RWPE2 (cell line): ENCODE measurements at regions not wholly inside any gene's neighbourhood (a gene's known extent, or its start where the extent isn't known, plus 50 kb on each side); places are given as distances from the start of the nearest gene placed in this dataset.

Source experiments
- ATAC-seq: fragments of 200-7000 bp; cut with Tn5 transposase; 3 replicates; pipeline ENCODE4 v1.9.1; 2021; ENCODE audit warnings: low read depth
- DNase-seq: peaks from one replicate; pipeline ENCODE4 v3.0.0-alpha.2; 2020; ENCODE audit warnings: low spot score
- H3K27ac ChIP-seq: fragments of 450-650 bp; 2 replicates; pipeline ENCODE4 v1.5.1; 2017; ENCODE audit warnings: mild to moderate bottlenecking; ENCODE audit not compliant: poor library complexity, severe bottlenecking
- H3K27me3 ChIP-seq: fragments of 250-450 bp; sonication (Bioruptor Pico); 2 replicates; pipeline ENCODE4 v1.5.1; 2021; ENCODE audit warnings: mild to moderate bottlenecking, moderate library complexity; ENCODE audit not compliant: insufficient read depth, poor library complexity, severe bottlenecking
- H3K36me3 ChIP-seq: fragments of 250-450 bp; sonication (Bioruptor Pico); 2 replicates; pipeline ENCODE4 v1.5.1; 2020; ENCODE audit warnings: low read depth, mild to moderate bottlenecking, moderate library complexity
- H3K4me1 ChIP-seq: fragments of 250-450 bp; sonication (Bioruptor Pico); 2 replicates; pipeline ENCODE4 v1.5.1; 2021; ENCODE audit warnings: mild to moderate bottlenecking, moderate library complexity; ENCODE audit not compliant: insufficient read depth, poor library complexity, severe bottlenecking
- H3K4me3 ChIP-seq: fragments of 250-450 bp; sonication (Bioruptor Pico); 2 replicates; pipeline ENCODE4 v1.5.1; 2021; ENCODE audit warnings: mild to moderate bottlenecking, moderate library complexity; ENCODE audit not compliant: severe bottlenecking
- H3K9me3 ChIP-seq: fragments of 250-450 bp; sonication (Bioruptor Pico); 2 replicates; pipeline ENCODE4 v1.5.1; 2021; ENCODE audit warnings: mild to moderate bottlenecking, moderate library complexity; ENCODE audit not compliant: severe bottlenecking
- CTCF ChIP-seq: fragments of 450-650 bp; IDR thresholded peaks from one replicate; pipeline ENCODE4 v1.5.1; 2017; ENCODE audit warnings: mild to moderate bottlenecking, moderate library complexity; ENCODE audit not compliant: poor library complexity, severe bottlenecking

- Histone ChIP-seq H3K27me3 (no peaks in the 10 kb centered on the region), H3K36me3 (no peaks in the 10 kb centered on the region), H3K27ac (no peak overlapping the region), H3K4me1 (peaks cover 8% of the 10 kb centered on the region), H3K4me3 (no peak overlapping the region), H3K9me3 (no peaks in the 10 kb centered on the region)
- no peak for TF ChIP-seq CTCF
- ATAC-seq: no peak
- DNase-seq: no peak
Observed at GRCh38 chr6:21501021-21501354, 92.6 kb upstream of the SOX4 start.

GRCh38 chr6:21501815-21502214 lies 91.7 kb upstream of the SOX4 start:
- no peaks in the 10 kb centered on the region for H3K36me3 ChIP-seq
- ATAC-seq (no peak), DNase-seq (no peak)
- H3K9me3 ChIP-seq: no peaks in the 10 kb centered on the region
- no peak overlapping the region for H3K27ac ChIP-seq
- H3K4me3 ChIP-seq: no peak overlapping the region
- TF ChIP-seq CTCF: no peak
- H3K4me1 ChIP-seq: peaks cover 11% of the 10 kb centered on the region
- H3K27me3 ChIP-seq: no peaks in the 10 kb centered on the region

GRCh38 chr6:21502682-21503081 lies 90.9 kb upstream of the SOX4 start:
- no peaks in the 10 kb centered on the region for H3K9me3 ChIP-seq
- no peak for TF ChIP-seq CTCF
- H3K27ac ChIP-seq: no peak overlapping the region
- DNase-seq (no peak), ATAC-seq (no peak)
- H3K36me3 ChIP-seq: no peaks in the 10 kb centered on the region
- no peaks in the 10 kb centered on the region for H3K27me3 ChIP-seq
- H3K4me3 ChIP-seq: no peak overlapping the region
- peaks cover 11% of the 10 kb centered on the region for H3K4me1 ChIP-seq

GRCh38 chr6:21504790-21505189 lies 88.8 kb upstream of the SOX4 start:
- no peak for TF ChIP-seq CTCF
- H3K9me3 ChIP-seq: no peaks in the 10 kb centered on the region
- no peaks in the 10 kb centered on the region for H3K27me3 ChIP-seq
- DNase-seq (no peak), ATAC-seq (no peak)
- H3K4me3 ChIP-seq: no peak overlapping the region
- no peak overlapping the region for H3K27ac ChIP-seq
- peaks cover 11% of the 10 kb centered on the region for H3K4me1 ChIP-seq
- H3K36me3 ChIP-seq: no peaks in the 10 kb centered on the region

GRCh38 chr6:21505574-21505990 lies 88.0 kb upstream of the SOX4 start:
- DNase-seq (no peak), ATAC-seq (peak; percentile 81)
- no peaks in the 10 kb centered on the region for H3K36me3 ChIP-seq
- no peaks in the 10 kb centered on the region for H3K27me3 ChIP-seq
- no peak overlapping the region for H3K4me3 ChIP-seq
- peaks cover 11% of the 10 kb centered on the region for H3K4me1 ChIP-seq
- H3K27ac ChIP-seq: no peak overlapping the region
- TF ChIP-seq CTCF: no peak
- H3K9me3 ChIP-seq: no peaks in the 10 kb centered on the region
